ENCODE measurements at regions not wholly inside any gene's neighbourhood (a gene's known extent, or its start where the extent isn't known, plus 50 kb on each side); places are given as distances from the start of the nearest gene placed in this dataset.

- Histone ChIP-seq H3K27me3 (ENCODE audit: low read depth) (no peaks in the 10 kb centered on the region; the same call in 1 of the 2 replicates), H3K4me1 (peaks cover 6% of the 10 kb centered on the region; the same call in 1 of the 2 replicates), H3K36me3 (replicated peaks) (no peaks in the 10 kb centered on the region), H3K9me3 (no peaks in the 10 kb centered on the region), H3K4me3 (no peak overlapping the region)
- in situ Hi-C loops (cut with MboI; ENCODE audit: low sequenced_read_pairs): no loop called here
- DNase-seq (ENCODE audit: low spot score in 2 of 2): peak; percentile 17 to 69
Observed at GRCh38 chr1:30807318-30808066, 49.9 kb upstream of the LAPTM5 start.

Measured in HAP-1 (cell line).